H1 (cell line): ENCODE measurements at regions not wholly inside any gene's neighbourhood (a gene's known extent, or its start where the extent isn't known, plus 50 kb on each side); places are given as distances from the start of the nearest gene placed in this dataset.

Experiments used
- CTCF ChIA-PET: fragments of 300-600 bp; sonication (Branson Sonifier 250); formaldehyde crosslinking; loops from one replicate; lab custom pipeline; 2021; ENCODE audit not compliant: partially characterized antibody; lab: Charles Lee
- POLR2A ChIA-PET: fragments of 300-600 bp; sonication (Branson Sonifier 250); formaldehyde crosslinking; loops from one replicate; lab custom pipeline; 2021; ENCODE audit warnings: inconsistent platforms; ENCODE audit not compliant: partially characterized antibody; lab: Charles Lee
- DNase-seq, 2 experiments: peaks; one replicate each; pipeline versions ENCODE4 v3.0.0 to v3.0.0-alpha.2; 2010 to 2022; ENCODE audit warnings: low spot score in 2 of 2, low read depth in 1 of 2, mixed read lengths in 1 of 2
- FAIRE-seq: peaks from 2 replicates; lab custom pipeline; 2011; peaks lifted over from hg19 to GRCh38; lab: Jason Lieb, UNC
- H2AFZ ChIP-seq: 2 replicates; pipeline ENCODE4 v1.8.1; 2012; ENCODE audit warnings: low read length, inconsistent platforms
- H2AK5ac ChIP-seq: 2 replicates; pipeline ENCODE4 v1.6.1; 2013; ENCODE audit warnings: low read depth, low read length
- H2BK120ac ChIP-seq: replicated peaks from 2 replicates; pipeline ENCODE3; 2013; ENCODE audit warnings: low read depth, low read length, inconsistent platforms
- H2BK12ac ChIP-seq: 2 replicates; pipeline ENCODE4 v1.6.1; 2013; ENCODE audit warnings: low read depth, low read length
- H2BK15ac ChIP-seq: 2 replicates; pipeline ENCODE4 v1.6.1; 2013; ENCODE audit warnings: low read length
- H2BK20ac ChIP-seq: 2 replicates; pipeline ENCODE4 v1.6.1; 2013; ENCODE audit warnings: low read length
- H2BK5ac ChIP-seq: 2 replicates; pipeline ENCODE4 v1.6.1; 2013; ENCODE audit warnings: low read depth, low read length
- H3K14ac ChIP-seq: 2 replicates; pipeline ENCODE4 v1.6.1; 2013; ENCODE audit warnings: inconsistent platforms; ENCODE audit not compliant: insufficient read length
- H3K18ac ChIP-seq: 2 replicates; pipeline ENCODE4 v1.6.1; 2013; ENCODE audit warnings: low read length; ENCODE audit errors: extremely low read depth
- H3K23ac ChIP-seq: 2 replicates; pipeline ENCODE4 v1.6.1; 2013; ENCODE audit warnings: inconsistent platforms; ENCODE audit not compliant: insufficient read length
- H3K23me2 ChIP-seq: 2 replicates; pipeline ENCODE4 v1.6.1; 2013; ENCODE audit warnings: low read depth, low read length
- H3K27ac ChIP-seq: 2 replicates; pipeline ENCODE4 v1.6.1; 2011; ENCODE audit warnings: low read depth, low read length, inconsistent platforms
- H3K27me3 ChIP-seq, 4 experiments: replicated peaks in 1 of 4; 1 replicate in 1 of 4; 2 replicates in 3 of 4; pipeline versions ENCODE4 v1.6.1 to v1.8.1; 2011 to 2013; ENCODE audit warnings: low read length in 3 of 4, mild to moderate bottlenecking in 3 of 4, inconsistent platforms in 2 of 4, mixed read lengths in 2 of 4, moderate library complexity in 1 of 4; ENCODE audit not compliant: control insufficient read depth in 3 of 4, insufficient read depth in 3 of 4; ENCODE audit errors: extremely low read depth in 1 of 4
- H3K36me3 ChIP-seq, 4 experiments: 2 replicates each; pipeline versions ENCODE4 v1.6.1 to v1.8.1; 2011 to 2013; ENCODE audit warnings: mild to moderate bottlenecking in 4 of 4, low read length in 3 of 4, moderate library complexity in 2 of 4, control low read depth in 1 of 4, inconsistent platforms in 1 of 4; ENCODE audit not compliant: insufficient read depth in 4 of 4, control insufficient read depth in 2 of 4
- H3K4ac ChIP-seq: replicated peaks from 2 replicates; pipeline ENCODE3; 2013; ENCODE audit warnings: low read length, low read depth, mixed read lengths, inconsistent platforms; ENCODE audit not compliant: insufficient read length
- H3K4me1 ChIP-seq, 4 experiments: replicated peaks in 1 of 4; 1 replicate in 1 of 4; 2 replicates in 3 of 4; pipeline versions ENCODE4 v1.6.1 to v1.8.1; 2011 to 2013; ENCODE audit warnings: low read length in 3 of 4, inconsistent platforms in 2 of 4, mixed read lengths in 1 of 4; ENCODE audit not compliant: insufficient read depth in 4 of 4, control insufficient read depth in 3 of 4
- H3K4me2 ChIP-seq, 2 experiments: 2 replicates each; pipeline versions ENCODE4 v1.6.1 to v1.8.1; 2011 to 2013; ENCODE audit warnings: low read depth in 2 of 2, low read length in 2 of 2, control low read depth in 1 of 2, inconsistent platforms in 1 of 2, mild to moderate bottlenecking in 1 of 2; ENCODE audit not compliant: insufficient read depth in 1 of 2
- H3K4me3 ChIP-seq, 4 experiments: fragments of 200-600, 300-600 bp in 1 of 4; sonication (generic), shearing (Covaris generic), sonication (Bioruptor Twin) in 1 of 4; 2 replicates each; pipeline versions ENCODE4 v1.5.1 to v1.8.1; 2011 to 2016; ENCODE audit warnings: low read length in 4 of 4, low read depth in 3 of 4, control low read depth in 2 of 4, inconsistent platforms in 2 of 4, mild to moderate bottlenecking in 2 of 4, mixed read lengths in 1 of 4, moderate library complexity in 1 of 4; ENCODE audit not compliant: insufficient read depth in 2 of 4; ENCODE audit errors: extremely low read depth in 1 of 4
- H3K56ac ChIP-seq: replicated peaks from 2 replicates; pipeline ENCODE3; 2013; ENCODE audit warnings: low read depth, mild to moderate bottlenecking, mixed read lengths, low read length, inconsistent platforms; ENCODE audit not compliant: insufficient read length
- H3K79me1 ChIP-seq: 2 replicates; pipeline ENCODE4 v1.6.1; 2013; ENCODE audit warnings: low read depth, low read length, control low read depth
- H3K79me2 ChIP-seq, 2 experiments: 2 replicates each; pipeline versions ENCODE4 v1.6.1 to v1.8.1; 2012 to 2013; ENCODE audit warnings: low read length in 2 of 2, mild to moderate bottlenecking in 2 of 2, inconsistent platforms in 1 of 2; ENCODE audit not compliant: insufficient read depth in 2 of 2, control insufficient read depth in 1 of 2
- H3K9ac ChIP-seq, 4 experiments: replicated peaks in 1 of 4; 1 replicate in 1 of 4; 2 replicates in 3 of 4; pipeline versions ENCODE4 v1.6.1 to v1.8.1; 2011 to 2013; ENCODE audit warnings: low read depth in 3 of 4, low read length in 3 of 4, control low read depth in 2 of 4, mild to moderate bottlenecking in 2 of 4, moderate library complexity in 2 of 4, inconsistent platforms in 1 of 4; ENCODE audit errors: extremely low read depth in 1 of 4
- H3K9me3 ChIP-seq, 2 experiments: 2 replicates each; pipeline versions ENCODE4 v1.6.1 to v1.8.1; 2012 to 2013; ENCODE audit warnings: mild to moderate bottlenecking in 2 of 2, moderate library complexity in 2 of 2, control low read depth in 1 of 2, inconsistent platforms in 1 of 2, low read depth in 1 of 2, low read length in 1 of 2, mixed read lengths in 1 of 2; ENCODE audit not compliant: insufficient read depth in 2 of 2
- H4K20me1 ChIP-seq, 2 experiments: replicated peaks in 1 of 2; 2 replicates each; pipeline versions ENCODE3 to v1.8.1; 2011 to 2013; ENCODE audit warnings: inconsistent platforms in 2 of 2, low read length in 2 of 2, mild to moderate bottlenecking in 1 of 2; ENCODE audit not compliant: insufficient read depth in 2 of 2, control insufficient read depth in 1 of 2
- H4K5ac ChIP-seq: 2 replicates; pipeline ENCODE4 v1.6.1; 2013; ENCODE audit warnings: low read length, low read depth, mixed read lengths, inconsistent platforms; ENCODE audit not compliant: insufficient read length
- H4K8ac ChIP-seq: 2 replicates; pipeline ENCODE4 v1.8.0; 2013; ENCODE audit warnings: mild to moderate bottlenecking, moderate library complexity, low read length, inconsistent platforms; ENCODE audit not compliant: insufficient read depth; ENCODE audit errors: extremely low read depth
- H4K91ac ChIP-seq: replicated peaks from 2 replicates; pipeline ENCODE3; 2013; ENCODE audit warnings: low read length, mixed read lengths, inconsistent platforms; ENCODE audit not compliant: insufficient read length
- JUND ChIP-seq: IDR thresholded peaks from 2 replicates; pipeline ENCODE4 v1.6.1; 2011; ENCODE audit warnings: mild to moderate bottlenecking, improper control_type of control experiment, low read length
- WGBS, 2 experiments: shearing (Covaris generic) in 1 of 2; methylation state at CpG; one replicate each; pipeline versions ENCODE4 v1.1.6 to v1.1.7; 2013 to 2015; ENCODE audit warnings: low lambda C conversion rate in 2 of 2, mixed read lengths in 2 of 2, inconsistent platforms in 1 of 2, low coverage in 1 of 2, missing lambda C conversion rate in 1 of 2; ENCODE audit not compliant: insufficient replicate concordance in 2 of 2, insufficient coverage in 1 of 2, insufficient read length in 1 of 2; ENCODE audit errors: extremely low coverage in 1 of 2, missing lambda C conversion rate in 1 of 2; 5-methylcytosine and 5-hydroxymethylcytosine counted together

GRCh38 chr5:112630246-112631009 lies 107.3 kb upstream of the APC start:
- Histone ChIP-seq H3K79me1 (no peaks in the 10 kb centered on the region), H2BK5ac (no peak overlapping the region), H3K14ac (no peak overlapping the region), H3K9me3 (no peaks in the 10 kb centered on the region), H2BK12ac (no peak overlapping the region), H3K79me2 (no peaks in the 10 kb centered on the region), H2AK5ac (no peak overlapping the region), H3K9ac (no peak overlapping the region), H4K91ac (no peak overlapping the region), H3K23ac (no peak overlapping the region), H3K18ac (no peak overlapping the region), H3K4me2 (no peak overlapping the region), H3K4ac (no peak overlapping the region), H2BK120ac (no peak overlapping the region), H2BK20ac (no peak overlapping the region), H4K20me1 (no peaks in the 10 kb centered on the region), H3K23me2 (no peaks in the 10 kb centered on the region), H3K4me3 (no peak overlapping the region), H3K27ac (no peak overlapping the region), H3K27me3 (no peaks in the 10 kb centered on the region; a peak in 1 of 7 replicates), H4K8ac (no peak overlapping the region), H3K36me3 (no peaks in the 10 kb centered on the region), H3K4me1 (peaks cover 2 to 10% (median 6%) of the 10 kb centered on the region in 4 experiments; a peak in 4 of 7 replicates), H2BK15ac (no peak overlapping the region), H2AFZ (no peak overlapping the region), H4K5ac (no peak overlapping the region), H3K56ac (no peak overlapping the region)
- DNase-seq, result no peak
- FAIRE-seq, result no peak
- ChIA-PET CTCF (no interaction called here), POLR2A (no interaction called here)
- 83% methylated on average over 3 of the region's 3 CpGs; no CpG with 5 or more reads in 1 of the 2 experiments for WGBS, 2 experiments
- TF ChIP-seq JUND, result no peak
